HS-5 (cell line): ENCODE measurements at regions not wholly inside any gene's neighbourhood (a gene's known extent, or its start where the extent isn't known, plus 50 kb on each side); places are given as distances from the start of the nearest gene placed in this dataset.
"Not testable (repeated sequence)": the region's sequence is repeated elsewhere in the genome, so short reads cannot be mapped to it uniquely, and the experiment has no call there.

Experiments used
- DNase-seq: peaks from one replicate; pipeline ENCODE4 v3.0.0-alpha.2; 2012; ENCODE audit warnings: low read depth

DNA sequence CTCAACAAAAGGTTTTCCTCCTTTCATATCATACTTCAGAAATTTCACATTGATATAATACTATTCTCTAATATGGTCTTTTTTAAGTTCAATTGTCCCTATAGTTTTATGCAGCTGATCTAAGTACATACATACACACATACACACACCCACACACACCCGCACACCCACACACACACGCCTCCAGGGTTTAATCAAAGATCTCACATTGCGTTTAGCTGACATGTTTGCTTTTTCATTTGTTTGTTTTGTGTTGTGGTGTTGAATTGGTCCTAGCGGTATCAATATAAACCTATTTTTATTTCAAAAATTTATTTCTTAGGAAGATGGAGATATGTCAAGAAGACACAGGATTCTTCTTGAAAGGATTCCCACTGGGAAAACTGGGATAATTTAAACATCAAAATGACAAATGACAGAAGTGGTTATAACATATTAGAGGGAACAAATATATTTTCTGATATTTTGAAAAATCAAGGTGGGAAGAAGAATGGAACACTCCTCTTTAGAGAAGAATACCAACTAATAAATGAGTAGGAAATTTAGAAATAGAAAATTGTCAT, 434.9 kb upstream of the SLC30A5 start:
- DNase-seq = no peak

DNA sequence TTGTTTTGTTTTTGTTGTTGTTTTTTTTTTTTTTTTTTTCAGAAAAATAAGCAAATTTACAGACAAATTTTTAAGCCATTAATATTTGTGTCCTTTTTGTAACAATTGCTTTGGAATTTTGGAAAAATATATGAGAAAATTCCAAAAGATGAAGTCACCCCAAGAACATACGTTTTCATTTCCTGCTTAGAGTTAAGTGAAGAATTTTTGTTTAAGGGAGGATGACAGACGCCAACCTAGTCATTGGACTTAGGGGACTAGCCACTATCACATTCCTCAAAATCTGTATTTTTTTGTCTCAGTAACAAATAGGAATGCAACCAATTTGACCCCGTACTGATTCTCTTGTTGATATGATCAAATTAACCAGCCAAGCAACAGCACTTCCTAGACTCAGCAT, 433.9 kb upstream of the SLC30A5 start:
- peak; percentile 56 for DNase-seq

DNA sequence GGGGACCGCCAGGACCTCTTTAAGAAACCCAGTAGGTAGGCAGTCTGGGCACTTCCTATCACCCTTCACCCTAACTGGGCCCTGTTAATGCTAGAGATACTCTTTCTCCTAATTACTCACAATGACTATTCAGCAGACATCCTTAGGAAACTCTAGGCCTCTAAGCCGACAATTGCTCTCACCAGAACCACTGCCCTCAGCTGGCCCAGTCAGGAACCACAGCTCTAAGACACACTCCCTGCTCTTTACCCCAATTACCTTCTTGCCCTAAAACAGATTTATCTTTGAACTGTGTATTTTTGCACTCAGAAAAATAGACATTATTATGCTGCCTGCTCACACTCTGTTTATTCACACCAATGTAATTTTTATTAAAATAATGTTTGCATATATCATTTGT, 432.6 kb upstream of the SLC30A5 start:
- DNase-seq = no peak

DNA sequence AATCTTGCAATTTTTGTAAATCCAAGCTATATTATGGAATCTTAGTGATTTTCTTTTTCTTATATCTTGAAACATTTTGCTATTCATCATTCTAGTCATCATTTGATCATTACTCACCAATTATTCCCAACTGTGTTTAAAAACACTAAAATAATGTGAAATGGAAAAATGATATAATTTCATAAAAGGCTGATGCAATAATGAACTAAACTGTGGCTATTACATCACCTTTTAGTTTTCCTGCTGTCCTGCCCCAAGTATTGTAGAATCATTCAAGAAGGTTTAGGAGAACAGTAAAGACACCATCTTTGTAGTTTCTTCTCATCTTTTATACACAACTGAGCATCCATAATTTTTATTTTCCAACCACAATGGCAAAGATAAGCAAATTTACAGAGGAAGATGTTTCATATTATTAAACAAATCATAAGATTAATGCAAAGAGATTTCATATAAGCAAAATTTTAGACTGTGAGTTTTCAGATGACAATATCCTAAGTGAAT, 431.0 kb upstream of the SLC30A5 start:
- DNase-seq = no peak

DNA sequence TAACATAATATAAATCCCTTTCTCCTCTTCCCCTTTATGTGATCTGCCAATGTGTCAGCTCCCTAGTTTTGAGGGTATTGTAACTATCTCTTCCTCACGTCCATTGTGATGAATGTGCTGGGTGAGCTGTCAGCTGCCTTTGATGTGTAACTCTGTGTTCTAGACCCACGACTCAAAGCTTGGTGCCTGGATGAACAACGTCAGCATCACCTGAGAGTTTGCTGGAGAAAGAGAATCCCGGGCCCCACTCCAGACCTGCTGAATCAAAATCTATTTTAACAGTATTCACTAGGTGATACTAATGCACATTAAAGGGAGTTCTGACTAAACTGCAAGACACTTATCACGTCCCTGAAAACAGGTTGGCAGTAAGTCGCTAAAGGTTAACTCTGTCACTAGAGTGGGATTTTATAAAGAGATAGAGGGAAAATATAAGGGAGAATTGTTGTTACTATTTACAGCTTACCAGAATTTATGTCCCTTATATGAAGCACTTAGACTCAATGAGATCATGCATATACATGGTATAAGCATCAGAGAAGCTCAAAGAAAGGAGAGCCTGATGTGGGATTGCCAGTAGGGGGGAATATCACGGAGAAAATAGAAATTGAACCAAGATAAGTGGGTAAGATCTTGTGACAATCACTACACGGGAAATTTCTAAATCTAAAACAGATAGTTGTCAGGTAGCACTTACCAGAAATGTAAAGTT, 423.8 kb upstream of the SLC30A5 start:
- DNase-seq = no peak

DNA sequence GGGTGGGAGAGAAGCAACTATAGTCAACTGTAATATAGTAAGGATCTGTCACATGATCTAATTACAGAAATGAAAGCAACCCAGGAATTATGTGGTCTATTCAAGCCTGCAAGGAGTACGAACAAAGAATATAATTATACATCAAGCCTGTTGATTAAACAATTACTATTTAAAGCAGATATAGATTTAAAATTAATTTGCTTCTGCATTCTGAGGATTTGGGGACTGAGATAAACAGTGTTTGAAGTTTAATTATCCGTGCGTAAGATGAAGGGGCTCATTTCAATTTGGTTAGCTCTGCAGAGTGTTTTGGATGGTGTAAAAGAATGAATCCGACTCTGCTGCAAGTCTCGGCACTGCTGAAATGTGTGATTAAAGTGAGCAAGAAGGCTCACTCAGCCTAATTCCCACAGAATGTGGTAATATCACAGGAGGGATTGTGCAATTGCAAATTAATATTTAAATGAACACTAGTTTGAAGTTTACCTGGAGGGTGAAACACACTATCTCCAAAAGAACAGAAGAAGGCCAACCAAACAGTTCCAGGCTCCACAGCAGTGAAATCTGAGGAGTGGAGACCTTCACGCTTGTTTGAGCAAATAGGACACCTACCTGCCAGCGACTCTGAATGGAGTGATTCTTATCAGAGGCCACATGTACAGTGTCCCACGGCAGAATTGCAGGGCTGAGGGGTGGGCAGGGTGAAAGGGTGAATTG, 420.6 kb upstream of the SLC30A5 start:
- DNase-seq = no peak

DNA sequence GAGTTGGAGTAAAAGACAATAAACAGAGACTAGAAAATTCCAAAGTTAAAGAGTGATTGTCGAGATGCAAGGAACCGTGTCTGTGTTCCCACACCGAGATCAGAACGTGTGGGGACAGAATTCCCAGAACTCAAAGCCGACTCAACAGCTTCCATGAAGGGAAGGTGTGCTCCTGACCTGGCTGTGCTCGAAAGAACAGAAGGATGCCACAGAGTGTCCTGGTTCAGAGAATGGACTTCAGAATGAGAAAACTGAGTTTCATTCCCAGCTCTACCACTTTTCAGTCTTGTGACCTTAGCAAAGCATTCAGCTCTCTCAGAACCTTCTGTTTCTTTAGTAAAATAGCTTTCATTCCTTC, 420.0 kb upstream of the SLC30A5 start:
- DNase-seq = no peak

DNA sequence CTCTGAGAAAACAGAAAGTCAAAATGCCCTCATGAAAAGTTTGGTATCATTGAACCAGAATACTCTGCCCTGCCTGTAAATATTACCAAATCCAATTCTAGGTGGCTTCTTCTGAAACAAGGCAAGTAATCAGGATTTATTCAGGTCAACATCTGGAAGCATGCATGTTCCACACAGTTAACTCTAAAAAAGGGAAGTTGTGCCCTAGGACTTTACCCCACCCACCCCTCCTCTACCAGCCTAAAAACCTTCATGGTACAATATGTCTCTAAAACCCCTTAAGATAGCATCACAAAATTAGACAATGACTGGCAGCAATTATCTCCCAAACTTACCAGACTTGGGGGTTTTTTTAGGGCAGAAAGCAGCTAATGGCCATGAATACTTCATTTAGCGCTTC, 414.8 kb upstream of the SLC30A5 start:
- DNase-seq = no peak

DNA sequence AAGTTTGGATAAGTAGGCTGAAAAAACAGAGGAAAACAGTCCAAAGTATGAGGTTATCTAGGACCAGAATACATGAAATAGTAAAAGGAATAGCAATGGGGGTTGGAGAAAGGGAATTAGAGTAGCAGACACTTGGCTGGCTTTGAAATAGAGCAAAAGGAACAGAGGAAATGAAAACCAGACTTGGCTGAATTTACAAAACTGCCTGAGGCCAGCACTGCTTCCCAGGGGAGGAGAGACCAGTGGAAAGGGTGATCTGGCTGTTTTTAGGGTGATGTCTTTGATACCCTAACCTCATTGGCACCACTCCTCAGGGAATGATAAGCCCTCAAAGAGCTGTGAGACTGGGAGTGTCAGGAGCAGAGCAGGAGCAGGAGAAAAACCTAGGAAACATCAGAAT, 413.4 kb upstream of the SLC30A5 start:
- no peak for DNase-seq

DNA sequence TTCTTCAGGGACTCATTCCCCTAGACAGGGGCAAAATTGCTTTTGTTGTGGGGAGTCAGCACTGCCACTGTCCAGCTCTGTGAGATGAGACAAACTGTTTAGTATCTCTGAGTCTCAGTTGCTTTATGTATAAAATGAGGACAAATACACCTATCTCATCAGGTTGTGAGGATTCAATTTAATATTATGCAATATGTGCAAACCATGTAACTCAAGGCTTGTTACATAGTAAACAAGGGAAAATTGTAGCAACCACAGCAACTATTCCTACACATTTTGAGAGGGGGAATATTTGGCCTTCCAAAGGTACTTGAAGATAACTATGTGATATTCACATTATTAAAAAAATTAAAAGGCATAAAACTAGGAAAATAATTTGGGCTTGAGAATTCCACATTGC, 411.9 kb upstream of the SLC30A5 start:
- no peak for DNase-seq

DNA sequence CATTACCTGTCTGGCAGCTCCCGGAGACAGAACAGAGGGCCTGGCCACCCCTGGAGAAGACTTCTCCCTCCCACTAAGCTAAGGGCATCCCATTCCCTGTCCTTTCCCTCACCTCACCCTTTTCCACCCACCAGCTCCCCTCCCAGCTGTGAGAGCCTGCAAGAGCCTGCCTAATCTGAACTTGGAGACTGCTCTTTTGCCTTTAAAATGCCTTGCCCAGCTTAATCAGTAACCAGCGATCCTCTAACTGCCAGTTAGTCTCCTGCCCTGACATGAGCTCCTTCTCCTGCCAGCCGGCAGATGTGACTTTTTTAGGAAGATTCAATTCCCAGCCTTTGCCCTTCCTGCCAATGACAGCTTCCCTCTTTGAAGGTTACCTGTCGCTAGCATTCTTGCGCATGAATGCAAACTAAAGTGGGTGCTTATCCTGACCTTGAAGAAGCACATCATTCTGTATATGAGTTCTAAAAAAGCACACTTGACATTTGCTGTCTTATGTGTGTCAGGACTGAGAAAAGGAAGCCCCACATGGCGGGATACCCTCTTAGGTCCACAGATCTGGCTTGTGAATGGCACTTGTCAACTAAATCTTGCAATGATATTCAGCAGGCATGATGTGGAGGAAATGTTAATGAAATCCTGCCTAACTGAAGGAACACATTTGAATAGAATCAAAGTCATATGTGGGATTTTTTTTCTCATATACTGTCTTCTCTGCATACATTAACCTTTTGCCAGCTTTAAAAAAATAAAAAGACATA, 411.2 kb upstream of the SLC30A5 start:
- no peak for DNase-seq

DNA sequence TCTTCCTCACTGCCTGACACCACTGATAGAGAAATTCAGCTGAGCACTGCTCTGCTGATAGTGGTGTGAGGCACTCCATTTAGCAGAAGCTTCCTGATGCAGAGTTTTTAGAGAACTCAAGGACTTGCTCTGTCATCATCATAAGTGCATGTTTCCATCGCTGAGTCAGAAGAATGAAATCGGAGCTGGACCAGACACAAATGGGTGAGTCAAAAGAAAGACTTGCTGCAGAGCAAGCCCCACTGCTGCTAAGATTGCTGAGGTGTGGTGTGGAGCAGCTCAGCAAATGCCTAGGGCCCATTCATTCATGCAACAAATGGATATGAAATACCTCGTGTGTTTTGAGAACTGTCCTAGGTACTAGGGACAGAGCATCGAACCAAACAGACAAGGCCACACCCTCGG, 410.2 kb upstream of the SLC30A5 start:
- DNase-seq = peak; percentile 95

DNA sequence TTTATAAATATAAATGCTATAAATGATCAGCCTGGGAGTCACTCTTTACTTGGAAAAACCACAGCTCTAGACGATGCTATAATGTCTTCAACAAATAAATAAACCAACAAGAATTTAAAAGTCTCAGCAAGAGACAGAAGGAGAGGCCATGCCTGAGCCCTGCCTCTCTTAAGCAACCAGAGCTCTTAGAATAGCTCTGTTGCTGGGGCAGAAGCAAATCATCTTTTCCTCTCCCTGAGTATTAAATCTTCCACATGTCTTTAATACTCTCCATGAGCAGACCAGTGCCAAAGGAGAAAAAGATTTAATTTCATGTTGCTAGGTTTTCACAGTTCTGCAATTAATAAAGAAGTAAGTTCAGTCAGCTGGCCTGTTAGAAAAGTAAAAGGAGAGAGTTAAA, 408.0 kb upstream of the SLC30A5 start:
- DNase-seq = no peak

DNA sequence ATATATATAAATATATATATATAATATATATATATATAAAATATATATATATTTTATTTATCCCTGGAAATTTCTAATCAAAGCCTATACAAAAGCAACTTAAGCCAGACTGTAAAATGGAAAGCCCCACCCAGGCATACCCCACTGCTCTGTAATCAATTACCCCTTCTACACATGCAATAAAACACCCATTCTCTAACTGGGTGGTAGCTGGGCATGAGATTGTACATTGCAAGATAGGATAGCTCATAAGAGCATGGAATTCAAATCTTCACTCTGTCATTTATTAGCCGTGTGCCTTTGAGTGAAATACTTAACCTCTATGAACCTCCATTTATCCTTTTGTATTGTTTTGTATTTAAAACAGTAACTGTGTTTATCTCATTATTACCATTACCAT, 405.3 kb upstream of the SLC30A5 start:
- DNase-seq = no peak

DNA sequence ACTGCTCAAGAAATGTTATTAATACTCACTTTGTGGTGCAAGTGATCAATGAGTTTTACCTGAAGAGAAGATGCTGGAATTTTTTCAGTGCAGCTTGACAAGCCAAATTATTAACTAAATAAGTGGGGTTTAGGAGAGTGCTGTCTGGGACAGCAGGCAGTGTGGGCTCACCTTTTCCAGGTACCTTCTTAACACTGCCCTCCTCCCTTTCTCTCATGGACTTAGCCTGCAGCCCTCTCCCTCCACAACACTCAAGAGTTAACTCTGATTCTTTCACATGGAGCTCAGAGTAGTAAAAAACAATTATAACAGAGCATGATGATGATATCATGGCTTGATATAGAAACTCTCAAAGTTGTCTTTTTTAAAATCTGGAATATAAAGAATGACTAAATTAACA, 404.8 kb upstream of the SLC30A5 start:
- DNase-seq = no peak

DNA sequence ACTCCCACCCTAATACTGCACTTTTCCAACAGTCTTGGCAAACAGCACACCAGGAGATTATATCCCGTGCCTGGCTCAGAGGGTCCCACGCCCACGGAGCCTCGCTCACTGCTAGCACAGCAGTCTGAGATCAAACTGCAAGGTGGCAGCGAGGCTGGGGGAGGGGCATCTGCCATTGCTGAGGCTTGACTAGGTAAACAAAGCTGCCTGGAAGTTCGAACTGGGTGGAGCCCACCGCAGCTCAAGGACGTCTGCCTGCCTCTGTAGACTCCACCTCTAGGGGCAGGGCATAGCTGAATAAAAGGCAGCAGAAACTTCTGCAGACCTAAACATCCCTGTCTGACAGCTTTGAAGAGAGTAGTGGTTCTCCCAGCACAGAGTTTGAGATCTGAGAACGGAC, 401.9 kb upstream of the SLC30A5 start:
- not testable (repeated sequence) for DNase-seq

DNA sequence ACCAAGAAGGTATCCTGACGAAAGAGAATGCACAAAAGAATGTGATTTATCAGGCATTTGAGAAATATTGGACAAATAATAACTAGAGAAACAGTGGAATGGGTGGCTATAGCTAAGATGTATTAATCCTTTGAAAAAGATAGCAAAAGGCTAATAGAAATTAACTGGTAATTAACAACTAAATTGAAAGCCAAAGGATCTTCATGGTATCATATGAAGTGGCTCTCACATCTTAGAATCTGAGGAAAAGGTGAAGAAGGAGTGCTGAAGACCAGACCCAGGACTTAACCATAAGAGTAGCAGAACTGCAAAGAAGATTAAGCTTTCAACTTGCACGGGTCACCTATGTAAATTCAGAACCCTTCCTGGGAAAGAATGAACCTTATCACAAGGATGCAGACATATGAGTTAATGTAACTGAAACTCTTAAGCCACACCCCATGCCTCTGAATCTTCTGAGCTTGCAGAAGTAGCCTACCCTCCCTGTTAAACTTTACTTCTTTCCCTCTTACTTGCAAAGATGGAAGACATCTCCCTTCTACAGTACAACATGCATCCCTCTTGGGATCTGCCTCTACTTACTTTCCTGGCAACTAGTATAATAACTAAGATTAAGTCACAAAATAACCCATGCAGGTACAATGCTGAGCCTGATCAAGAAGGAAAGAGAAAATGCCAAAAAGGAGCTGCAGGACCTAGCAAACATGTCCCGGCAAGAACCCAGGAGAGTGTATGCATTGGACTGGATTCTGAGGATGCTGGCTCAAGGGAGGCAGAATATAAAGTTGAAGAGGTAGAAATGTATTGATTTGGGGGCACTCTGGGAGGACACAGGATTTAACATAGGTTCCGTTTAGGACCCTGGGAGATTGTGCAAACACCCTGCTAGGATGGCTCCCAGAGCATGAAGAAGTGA, 395.5 kb upstream of the SLC30A5 start:
- DNase-seq = no peak

DNA sequence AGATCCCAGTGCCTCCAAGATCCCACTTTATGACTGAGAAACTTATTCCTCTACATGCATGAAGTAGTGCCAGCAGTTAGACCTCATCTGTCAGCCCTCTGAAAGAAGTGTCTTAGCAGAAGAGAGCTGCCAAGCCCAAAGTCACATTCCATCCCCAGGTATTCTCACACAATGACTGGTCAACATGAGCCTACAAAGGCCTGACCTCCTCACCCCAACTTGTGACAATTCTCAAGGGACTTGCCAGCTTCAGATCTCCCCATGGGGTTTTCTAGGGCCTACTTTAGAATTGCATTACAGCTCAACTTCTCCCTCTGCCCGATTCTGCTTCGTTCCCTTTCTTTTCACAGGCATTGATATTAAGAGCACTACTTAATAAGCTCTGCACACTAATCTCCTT, 393.8 kb upstream of the SLC30A5 start:
- DNase-seq = no peak

DNA sequence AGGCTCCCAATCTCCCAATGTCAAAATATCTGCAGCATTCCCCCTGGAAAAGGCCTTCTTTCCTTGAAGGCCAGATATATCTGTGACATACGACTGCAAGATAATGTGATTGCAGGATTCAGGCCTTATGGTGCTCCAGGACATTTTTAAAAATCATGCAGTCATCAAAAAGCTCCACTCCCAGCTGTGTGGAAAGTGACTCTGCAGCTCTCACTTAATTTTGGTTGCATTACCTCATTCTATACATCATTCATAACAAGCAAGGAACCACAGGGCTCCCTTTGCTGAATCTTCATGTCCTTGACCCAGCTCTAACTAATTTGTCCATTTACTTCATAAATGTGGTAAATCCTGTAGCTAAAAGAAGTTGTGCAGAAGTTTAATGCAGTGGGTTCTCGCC, 386.2 kb upstream of the SLC30A5 start:
- DNase-seq = no peak

DNA sequence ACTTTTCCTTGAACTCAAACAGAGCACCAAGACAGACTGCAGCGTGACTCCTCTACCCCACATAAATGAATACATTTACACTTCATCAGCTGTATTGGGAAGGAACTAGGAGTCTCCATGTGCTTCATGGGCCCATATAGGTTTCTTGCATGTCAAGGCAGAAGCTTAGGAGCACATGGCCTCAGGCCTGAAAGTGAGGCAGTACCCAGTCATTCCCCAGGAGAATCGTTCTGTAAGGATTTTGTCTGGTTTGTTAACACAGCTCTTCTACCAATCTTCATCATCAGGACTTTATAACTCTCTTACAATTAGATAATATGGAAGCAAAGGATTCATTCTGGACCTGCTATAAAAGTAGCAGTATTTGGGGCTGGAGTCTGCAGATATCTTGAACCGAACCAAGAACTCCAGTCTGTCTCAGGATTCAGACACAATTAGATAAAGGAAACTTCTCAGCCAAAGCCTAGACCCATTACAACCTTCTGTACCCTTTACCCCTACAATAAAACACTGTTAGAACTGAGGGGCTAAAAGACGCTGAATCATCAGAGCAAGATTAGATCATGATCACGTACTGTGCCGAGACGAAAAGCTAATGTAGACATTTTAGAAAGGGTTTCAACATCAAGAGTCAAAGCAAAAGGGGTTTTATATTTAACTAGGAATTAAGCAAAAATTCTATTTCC, 385.5 kb upstream of the SLC30A5 start:
- DNase-seq = no peak

DNA sequence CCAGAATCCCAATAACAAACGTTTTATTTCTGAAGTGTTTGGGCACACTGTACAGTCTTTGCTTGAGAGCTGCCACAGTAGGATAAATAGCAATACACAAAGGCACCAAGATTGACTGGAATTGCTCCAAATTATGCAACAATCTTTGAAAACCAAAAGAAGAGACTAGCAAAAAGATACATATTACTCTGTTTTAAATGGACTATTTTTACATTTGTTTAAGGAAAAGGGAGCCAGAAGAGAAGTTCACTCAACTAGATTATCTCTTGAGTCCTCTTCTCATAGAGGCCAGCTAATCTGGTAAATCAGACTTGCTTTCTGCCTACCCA, 385.0 kb upstream of the SLC30A5 start:
- DNase-seq = no peak
